HG02884 (cell line): ENCODE measurements at regions not wholly inside any gene's neighbourhood (a gene's known extent, or its start where the extent isn't known, plus 50 kb on each side); places are given as distances from the start of the nearest gene placed in this dataset.

Experiments
- ATAC-seq: cut with Tn5 transposase; IDR thresholded peaks from one replicate; pipeline ENCODE4 v1.9.1; 2021; ENCODE audit warnings: mild to moderate bottlenecking, moderate library complexity; ENCODE audit not compliant: unreplicated experiment

- no peak for ATAC-seq
Measured at GRCh38 chr4:62408454-62408853, 1208.3 kb downstream of the ADGRL3 start.

- no peak for ATAC-seq
Measured at GRCh38 chr4:62407534-62407933, 1207.4 kb downstream of the ADGRL3 start.

DNA sequence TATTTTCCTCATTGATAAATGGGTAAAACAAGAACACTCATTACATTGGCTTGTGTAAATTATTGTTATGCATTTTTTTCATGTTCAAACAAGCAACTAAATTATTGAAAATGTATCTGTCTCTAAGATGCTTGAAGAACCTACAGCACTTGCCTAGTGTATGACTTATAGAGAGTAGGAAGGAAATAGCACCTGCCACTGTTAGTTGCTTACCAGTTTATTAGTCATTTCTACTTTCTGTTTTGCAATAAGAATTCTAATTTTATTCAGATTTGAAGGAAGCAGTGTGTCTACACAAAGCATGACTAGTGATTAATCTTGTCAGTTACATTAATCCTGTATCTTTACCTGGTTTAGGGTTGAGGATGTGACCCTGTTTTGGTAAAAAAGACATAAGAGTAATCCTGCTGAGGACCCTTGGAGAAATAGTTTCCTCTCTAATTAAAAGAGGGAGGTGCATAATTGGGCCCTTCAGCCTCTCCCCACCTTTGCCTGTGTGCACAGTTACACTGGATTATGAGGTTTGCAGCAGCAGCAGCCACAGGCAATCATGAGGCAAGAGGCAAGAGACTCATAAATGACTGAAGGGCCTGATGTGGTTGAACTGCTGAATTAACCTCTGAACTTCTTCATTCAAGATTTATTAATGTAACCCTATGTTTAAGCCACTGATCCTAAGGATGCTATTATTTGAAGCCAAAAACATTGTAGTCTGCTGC, 1202.1 kb downstream of the ADGRL3 start:
- ATAC-seq = no peak

DNA sequence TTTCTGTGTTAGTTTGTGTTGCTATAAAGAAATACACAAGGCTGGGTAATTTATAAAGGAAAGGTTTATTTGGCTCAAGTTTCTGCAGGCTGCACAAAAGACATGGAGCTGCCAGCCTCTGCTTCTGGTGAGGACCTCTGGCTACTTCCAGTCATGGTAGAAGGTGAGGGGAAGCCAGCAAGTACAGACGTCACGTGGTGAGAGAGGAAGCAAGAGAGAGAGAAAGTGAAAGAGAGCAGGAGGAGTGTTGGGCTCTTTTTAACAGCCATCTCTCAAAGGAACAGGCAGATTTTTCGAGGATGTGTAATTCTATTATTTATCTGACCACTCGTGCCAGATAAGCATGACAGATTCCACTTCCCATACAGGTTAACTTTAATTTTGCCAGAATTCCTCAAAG, 1199.1 kb downstream of the ADGRL3 start:
- ATAC-seq = no peak

- no peak for ATAC-seq
Measured at GRCh38 chr4:62398318-62398717, 1198.2 kb downstream of the ADGRL3 start.

- ATAC-seq = no peak
Measured at GRCh38 chr4:62394766-62395165, 1194.6 kb downstream of the ADGRL3 start.

- no peak for ATAC-seq
Measured at GRCh38 chr4:62387808-62388207, 1187.7 kb downstream of the ADGRL3 start.

DNA sequence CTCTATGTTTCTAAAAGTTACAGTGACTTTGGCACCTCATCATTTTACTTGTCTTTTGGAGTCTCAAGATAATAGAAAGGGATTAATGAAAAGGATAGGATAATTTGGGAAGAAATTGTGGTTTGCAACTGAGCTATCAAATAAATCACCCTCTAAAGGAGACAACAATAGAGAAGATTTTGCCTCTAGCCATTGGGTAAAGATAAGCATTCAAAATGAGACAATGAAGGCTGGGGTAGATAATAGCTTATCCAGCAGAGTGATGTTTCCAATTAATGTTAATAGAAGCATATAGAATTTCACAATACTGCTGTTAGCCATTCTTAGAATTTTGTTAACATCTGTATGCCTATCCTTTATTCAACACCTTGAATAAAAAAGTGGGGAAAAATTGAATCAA, 1177.6 kb downstream of the ADGRL3 start:
- no peak for ATAC-seq

DNA sequence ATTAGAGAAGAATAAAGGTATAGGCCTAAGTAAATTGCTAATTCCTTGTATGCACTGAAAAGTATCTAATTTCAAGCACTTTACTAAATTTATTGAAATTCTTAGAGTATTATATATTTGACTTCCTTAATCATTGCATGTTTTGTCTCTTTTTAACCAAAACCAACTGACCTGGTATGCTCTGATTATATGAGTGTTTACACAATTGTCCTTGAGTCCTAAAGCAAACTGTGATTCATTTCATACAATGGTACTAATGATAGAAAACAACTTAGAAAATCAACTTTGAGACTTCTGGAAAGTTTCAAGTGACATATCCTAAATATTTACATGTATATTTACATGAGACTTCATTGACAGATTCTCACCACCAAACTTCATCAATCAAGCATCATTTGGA, 1177.1 kb downstream of the ADGRL3 start:
- no peak for ATAC-seq

DNA sequence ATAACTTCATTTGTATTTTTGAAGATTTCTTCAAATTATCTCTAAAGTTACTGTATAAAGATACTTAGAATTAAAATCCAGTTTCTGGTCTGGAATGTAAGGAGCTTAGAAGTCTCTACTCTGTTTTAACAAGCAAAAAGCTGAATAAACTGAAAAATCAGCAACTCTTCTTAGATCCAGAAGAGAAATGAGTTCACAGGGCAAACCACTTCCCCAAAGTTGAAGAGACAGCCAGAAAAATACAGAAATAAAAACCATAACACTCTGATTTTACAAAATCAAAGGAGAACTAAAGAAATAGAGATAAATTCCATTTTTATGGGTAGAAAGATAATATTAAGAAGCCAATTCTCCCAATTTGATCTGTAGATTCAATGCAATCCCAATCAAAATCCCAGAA, 1166.8 kb downstream of the ADGRL3 start:
- ATAC-seq = no peak

- no peak for ATAC-seq
Measured at GRCh38 chr4:62360156-62360545, 1160.0 kb downstream of the ADGRL3 start.

- ATAC-seq = no peak
Measured at GRCh38 chr4:62359441-62360155, 1159.5 kb downstream of the ADGRL3 start.

GRCh38 chr4:62344915-62345314, 1144.8 kb downstream of the ADGRL3 start:
- no peak for ATAC-seq

DNA sequence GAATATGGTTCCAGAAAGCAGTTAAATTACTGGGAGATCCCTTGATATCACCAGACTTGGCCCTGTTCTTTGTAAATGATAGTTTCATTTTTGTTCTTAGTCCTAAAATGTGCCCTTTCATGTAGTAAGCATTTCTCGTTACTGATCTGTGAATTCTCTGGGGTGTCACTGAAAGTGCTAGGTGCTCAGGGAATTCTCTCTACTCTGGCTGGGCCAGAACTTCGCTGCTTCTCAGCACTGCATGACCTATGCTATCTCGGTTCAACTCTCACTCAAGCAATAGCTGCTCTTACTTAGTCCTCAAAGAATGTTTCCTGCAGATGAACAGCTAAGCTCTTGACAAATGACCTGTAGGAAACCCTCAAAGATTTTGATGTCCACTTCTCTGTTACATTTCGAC, 1144.3 kb downstream of the ADGRL3 start:
- no peak for ATAC-seq

DNA sequence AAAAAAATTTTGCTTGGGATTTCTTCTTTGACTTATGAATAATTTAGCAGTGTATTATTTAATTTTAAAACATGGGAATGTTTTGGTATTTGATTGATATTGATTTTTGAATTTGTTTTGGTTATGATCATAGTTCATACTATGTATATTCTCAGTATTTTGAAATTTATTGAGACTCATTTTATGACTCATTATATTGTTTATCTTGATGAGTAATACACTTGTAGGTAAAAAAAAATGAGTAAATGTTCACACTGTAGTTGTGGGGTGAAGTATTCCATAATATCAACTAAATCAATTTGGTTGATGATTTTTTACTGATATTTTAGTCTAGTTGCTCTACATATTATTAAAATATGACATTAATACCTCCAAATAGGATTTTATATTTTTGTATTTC, 1142.2 kb downstream of the ADGRL3 start:
- ATAC-seq = no peak

DNA sequence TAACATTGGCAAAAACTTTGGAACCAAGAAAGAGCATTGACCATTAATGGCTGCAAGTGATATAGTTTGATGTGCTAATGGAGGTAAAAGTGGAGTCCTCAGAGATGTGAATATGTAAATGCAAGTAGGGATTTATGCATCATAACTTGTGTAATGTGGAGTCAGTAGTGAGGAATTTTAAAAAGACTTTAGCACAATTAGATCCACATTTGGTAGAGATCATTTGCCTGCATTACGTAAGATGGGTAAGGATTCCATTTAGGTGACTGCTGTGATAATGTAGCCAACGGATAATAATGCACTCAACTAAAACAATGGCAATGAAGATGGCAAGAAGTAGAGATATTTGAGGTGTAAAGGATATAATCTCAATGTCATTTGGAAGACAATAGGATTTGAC, 1128.4 kb downstream of the ADGRL3 start:
- ATAC-seq = no peak

DNA sequence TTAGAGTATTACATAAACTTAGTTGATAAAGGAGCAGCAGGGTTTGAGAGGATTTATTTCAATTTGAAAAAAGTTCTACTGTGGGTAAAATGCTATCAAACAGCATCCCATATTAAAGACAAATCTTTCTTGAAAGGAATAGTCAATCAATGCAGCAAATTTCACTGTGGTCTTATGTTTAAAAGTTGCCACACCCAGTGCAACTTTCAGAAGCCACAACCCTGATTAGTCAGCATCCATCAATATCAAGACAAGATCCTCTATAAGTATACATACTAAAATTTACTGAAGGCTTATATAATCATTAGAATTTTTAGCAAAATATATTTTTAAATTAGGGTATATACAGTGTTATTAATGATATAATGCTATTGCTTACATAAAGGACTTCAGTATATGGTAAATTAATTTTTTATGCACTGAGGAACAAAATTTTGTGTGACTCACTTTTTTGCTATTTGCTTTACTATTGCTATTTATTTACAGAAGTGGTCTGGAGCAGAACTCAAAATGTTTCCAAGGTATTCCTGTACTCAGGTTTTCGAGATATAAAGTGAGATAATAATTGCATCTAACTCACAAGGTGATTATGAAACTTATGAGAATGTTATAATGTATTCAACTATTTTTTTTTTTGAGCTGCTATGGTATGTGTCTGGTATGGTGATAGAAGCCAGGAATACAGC, 1127.6 kb downstream of the ADGRL3 start:
- no peak for ATAC-seq

DNA sequence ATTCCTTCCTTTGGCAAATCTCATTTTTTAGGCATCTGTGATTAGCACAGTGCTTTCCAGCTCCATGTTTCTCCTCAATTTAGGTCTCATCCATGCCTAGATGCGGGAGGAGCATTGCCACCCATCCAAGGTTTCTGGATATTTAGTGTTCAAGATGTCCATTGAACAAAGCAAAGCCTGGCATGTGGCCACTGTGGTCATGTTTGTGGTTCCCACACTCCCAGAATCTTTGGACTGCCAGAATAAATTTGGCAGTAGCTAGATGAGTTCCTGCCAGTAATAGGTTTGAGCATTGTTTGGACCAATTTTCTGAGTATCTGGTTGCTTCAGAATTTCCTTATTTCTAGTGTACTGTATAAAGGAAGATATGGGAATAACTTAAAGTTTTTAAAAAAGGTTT, 1124.1 kb downstream of the ADGRL3 start:
- no peak for ATAC-seq

DNA sequence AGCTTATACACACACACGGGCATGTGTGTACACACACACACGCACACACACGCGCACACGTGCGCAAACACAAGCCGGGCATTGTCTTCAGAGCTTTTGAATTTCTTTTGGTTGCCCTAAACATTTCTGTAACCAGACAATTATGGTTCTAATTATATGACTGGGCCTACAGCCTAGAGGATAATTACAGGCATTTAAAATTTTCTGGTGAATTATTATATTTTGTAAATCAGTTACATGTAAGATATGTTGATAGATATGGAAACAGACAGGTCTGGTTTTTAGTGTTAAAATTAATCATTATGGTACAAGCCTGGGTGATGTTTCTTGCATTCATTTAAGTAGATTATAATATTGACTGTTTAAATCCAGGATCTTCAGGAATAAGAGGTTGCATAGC, 1120.5 kb downstream of the ADGRL3 start:
- ATAC-seq = no peak

DNA sequence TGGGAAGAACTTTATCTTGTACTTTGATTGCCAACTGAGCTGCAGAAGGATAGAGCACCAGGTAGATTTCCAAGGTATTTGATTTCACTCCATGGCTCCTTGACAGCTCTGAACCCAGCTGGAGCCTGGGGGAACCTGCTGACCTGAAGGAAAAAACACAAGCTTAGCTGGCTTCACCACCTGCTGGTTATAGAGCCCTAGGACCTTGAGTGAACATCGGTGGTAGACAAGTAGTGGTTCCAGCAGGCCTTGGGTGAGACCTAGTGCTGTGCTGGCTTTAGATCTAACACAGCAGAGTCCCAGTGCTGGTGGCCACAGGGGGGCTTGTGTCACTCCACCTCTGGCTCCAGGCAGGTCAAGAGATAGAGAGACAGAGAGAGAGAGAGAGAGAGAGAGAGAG, 1102.6 kb downstream of the ADGRL3 start:
- ATAC-seq = no peak

DNA sequence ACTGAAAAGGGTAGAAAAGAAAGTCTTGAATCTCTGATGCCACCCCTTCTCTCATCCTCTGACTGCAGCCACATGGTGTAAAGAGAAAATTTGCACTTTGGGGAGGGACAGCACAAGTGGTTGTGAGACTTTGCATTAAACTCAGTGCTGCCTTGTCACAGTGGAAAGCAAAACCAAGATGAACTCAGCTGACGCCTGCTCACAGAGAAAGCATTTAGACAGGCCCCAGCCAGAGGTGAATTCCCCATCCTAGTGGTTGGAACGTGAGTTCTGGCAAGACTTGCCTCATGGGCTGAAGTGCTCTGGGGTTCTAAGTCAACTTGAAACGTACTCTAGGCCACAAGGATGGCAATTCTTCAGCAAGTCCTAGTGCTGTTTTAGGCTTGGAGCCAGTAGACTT, 1101.4 kb downstream of the ADGRL3 start:
- ATAC-seq = no peak

GRCh38 chr4:62293551-62293950, 1093.4 kb downstream of the ADGRL3 start:
- ATAC-seq = no peak
